Activated CD8-positive, alpha-beta memory T cell treated with anti-CD3 and anti-CD28 coated beads for 1 hour (primary cell): ENCODE measurements at regions not wholly inside any gene's neighbourhood (a gene's known extent, or its start where the extent isn't known, plus 50 kb on each side); places are given as distances from the start of the nearest gene placed in this dataset.

Experiments
- DNase-seq, 2 donors: peaks; one replicate each; pipeline ENCODE4 v3.0.0-alpha.2; 2020; ENCODE audit warnings: low read depth in 1 of 2; ENCODE audit errors: extremely low read depth in 1 of 2

- DNase-seq = no peak
Observed at GRCh38 chr2:236712961-236713673, 143.5 kb downstream of the ACKR3 start.

- no peak for DNase-seq
Observed at GRCh38 chr2:236714080-236714479, 144.5 kb downstream of the ACKR3 start.

GRCh38 chr2:236715077-236715476 lies 145.5 kb downstream of the ACKR3 start:
- DNase-seq = no peak

- DNase-seq = no peak
Observed at GRCh38 chr2:236715491-236715961, 145.9 kb downstream of the ACKR3 start.

- DNase-seq = no peak
Observed at GRCh38 chr2:236717120-236717519, 147.5 kb downstream of the ACKR3 start.

- DNase-seq = no peak
Observed at GRCh38 chr2:236717729-236718128, 148.1 kb downstream of the ACKR3 start.

- DNase-seq = no peak
Observed at GRCh38 chr2:236718207-236718992, 148.8 kb downstream of the ACKR3 start.

- DNase-seq = no peak
Observed at GRCh38 chr2:236719192-236719635, 149.6 kb downstream of the ACKR3 start.

GRCh38 chr2:236720974-236721540 lies 151.4 kb downstream of the ACKR3 start:
- DNase-seq = no peak

- DNase-seq = no peak
Observed at GRCh38 chr2:236724200-236724599, 154.6 kb downstream of the ACKR3 start.

- DNase-seq = no peak
Observed at GRCh38 chr2:236726701-236727450, 157.3 kb downstream of the ACKR3 start.

- no peak for DNase-seq
Observed at GRCh38 chr2:236728916-236729670, 159.5 kb downstream of the ACKR3 start.

GRCh38 chr2:236730393-236730792 lies 160.8 kb downstream of the ACKR3 start:
- DNase-seq = no peak

GRCh38 chr2:236731767-236732580 lies 162.3 kb downstream of the ACKR3 start:
- no peak for DNase-seq

- DNase-seq = no peak
Observed at GRCh38 chr2:236733156-236733555, 163.5 kb downstream of the ACKR3 start.

GRCh38 chr2:236735825-236736238 lies 166.2 kb downstream of the ACKR3 start:
- no peak for DNase-seq

- DNase-seq = no peak
Observed at GRCh38 chr2:236738030-236738429, 168.4 kb downstream of the ACKR3 start.

- no peak for DNase-seq
Observed at GRCh38 chr2:236738896-236739295, 169.3 kb downstream of the ACKR3 start.

- no peak for DNase-seq
Observed at GRCh38 chr2:236739663-236740062, 170.0 kb downstream of the ACKR3 start.
